HEK293 (cell line): ENCODE measurements at regions not wholly inside any gene's neighbourhood (a gene's known extent, or its start where the extent isn't known, plus 50 kb on each side); places are given as distances from the start of the nearest gene placed in this dataset.

ENCODE experiments used
- CTCF ChIA-PET: fragments of 350-600 bp; formaldehyde crosslinking; extraction: SDS; loops from one replicate; lab custom pipeline; 2021; ENCODE audit warnings: antibody characterized with exemption; lab: Yijun Ruan, JAX
- POLR2A ChIA-PET: fragments of 300-600 bp; formaldehyde crosslinking; extraction: SDS; loops from one replicate; lab custom pipeline; 2020; ENCODE audit warnings: antibody characterized with exemption, inconsistent platforms; lab: Yijun Ruan, JAX
- H3K27ac ChIP-seq: fragments of 200-500 bp; sonication (Bioruptor generic); 2 replicates; pipeline ENCODE4 v1.5.1; 2014; ENCODE audit warnings: low read depth, low read length, control low read depth, inconsistent platforms; ENCODE audit errors: extremely low read depth
- H3K36me3 ChIP-seq, 2 experiments: fragments of 200-500 bp in 1 of 2; sonication (Bioruptor generic) in 1 of 2; 1 replicate in 1 of 2; 2 replicates in 1 of 2; pipeline ENCODE4 v1.5.1; 2014 to 2017; ENCODE audit warnings: inconsistent platforms in 2 of 2, low read length in 2 of 2; ENCODE audit not compliant: control insufficient read depth in 2 of 2, insufficient read depth in 1 of 2
- H3K4me1 ChIP-seq: fragments of 200-500 bp; sonication (Bioruptor generic); 2 replicates; pipeline ENCODE4 v1.5.1; 2014; ENCODE audit warnings: mild to moderate bottlenecking, low read length, inconsistent platforms; ENCODE audit not compliant: control insufficient read depth, insufficient read depth
- H3K4me3 ChIP-seq: 2 replicates; pipeline ENCODE4 v1.5.1; 2011; ENCODE audit warnings: low read depth, mild to moderate bottlenecking, control low read depth, low read length, moderate library complexity
- H3K9me3 ChIP-seq: fragments of 200-500 bp; sonication (Bioruptor generic); 2 replicates; pipeline ENCODE4 v1.5.1; 2014; ENCODE audit warnings: low read depth, low read length, inconsistent platforms; ENCODE audit not compliant: control insufficient read depth, insufficient read depth
- ATF2 ChIP-seq: fragments of 450-650 bp; formaldehyde crosslinking; IDR thresholded peaks from 2 replicates; pipeline ENCODE4 v1.5.1; 2016; ENCODE audit warnings: missing biosample characterization, missing genetic modification characterization, low read depth
- CTCF ChIP-seq: fragments of 450-650 bp; formaldehyde crosslinking; IDR thresholded peaks from 2 replicates; pipeline ENCODE4 v1.5.1; 2016; ENCODE audit warnings: missing biosample characterization, missing genetic modification characterization
- EGR2 ChIP-seq: fragments of 450-650 bp; formaldehyde crosslinking; IDR thresholded peaks from 2 replicates; pipeline ENCODE4 v1.5.1; 2016; ENCODE audit warnings: low read depth, missing biosample characterization, missing genetic modification characterization
- FEZF1 ChIP-seq: fragments of 450-650 bp; formaldehyde crosslinking; IDR thresholded peaks from 2 replicates; pipeline ENCODE4 v1.5.1; 2016; ENCODE audit warnings: missing biosample characterization, missing genetic modification characterization
- REST ChIP-seq: fragments of 450-650 bp; formaldehyde crosslinking; IDR thresholded peaks from 2 replicates; pipeline ENCODE4 v1.5.1; 2016; ENCODE audit warnings: missing biosample characterization, missing genetic modification characterization
- TCF7L2 ChIP-seq: IDR thresholded peaks from 2 replicates; pipeline ENCODE4 v1.6.1; 2011; ENCODE audit warnings: low read depth, mild to moderate bottlenecking, inconsistent platforms, low read length, moderate library complexity, borderline replicate concordance
- ZBTB26 ChIP-seq: fragments of 450-650 bp; formaldehyde crosslinking; optimal IDR thresholded peaks from 2 replicates; pipeline ENCODE3; 2016; ENCODE audit warnings: missing biosample characterization, mild to moderate bottlenecking, missing genetic modification characterization
- ZNF132 ChIP-seq: fragments of 450-650 bp; formaldehyde crosslinking; IDR thresholded peaks from 2 replicates; pipeline ENCODE4 v1.5.1; 2017; ENCODE audit warnings: missing biosample characterization, missing genetic modification characterization, borderline replicate concordance
- ZNF248 ChIP-seq: fragments of 450-650 bp; formaldehyde crosslinking; IDR thresholded peaks from 2 replicates; pipeline ENCODE4 v1.5.1; 2017; ENCODE audit warnings: missing biosample characterization, missing genetic modification characterization
- ZNF362 ChIP-seq: fragments of 450-650 bp; formaldehyde crosslinking; IDR thresholded peaks from 2 replicates; pipeline ENCODE4 v1.5.1; 2016; ENCODE audit warnings: missing biosample characterization, missing genetic modification characterization
- ZNF843 ChIP-seq: fragments of 450-650 bp; formaldehyde crosslinking; IDR thresholded peaks from 2 replicates; pipeline ENCODE4 v1.5.1; 2016; ENCODE audit warnings: missing biosample characterization, missing genetic modification characterization

GRCh38 chr1:99570486-99571089 is 75.3 kb upstream of the PALMD start (continued):
- TF ChIP-seq ZNF132 (tag by site-specific recombination) (no peak), REST (tag by site-specific recombination) (no peak), EGR2 (no peak), ZNF248 (tag by site-specific recombination) (no peak), ZNF362 (no peak), ZBTB26 (no peak)

- ChIA-PET POLR2A (no interaction called here), CTCF (interaction anchor here (0.8 kb wide), 1 partner anchor 114 kb away, joined by 3 read pairs; no protein-coding TSS in a partner anchor)
- TF ChIP-seq TCF7L2 (peak; percentile 74; the same call in 1 of the 2 replicates), ZNF843 (tag by site-specific recombination) (peak; percentile 67; the same call in 1 of the 2 replicates), ATF2 (0 out of 2 replicates have a peak, but pooled peaks have one; percentile 27), FEZF1 (tag by site-specific recombination) (peak; percentile 60), CTCF (no peak)
- H3K9me3 ChIP-seq = no peaks in the 10 kb centered on the region
- no peaks in the 10 kb centered on the region for H3K36me3 ChIP-seq
- no peak overlapping the region for H3K4me3 ChIP-seq
- H3K4me1 ChIP-seq = no peaks in the 10 kb centered on the region
- no peak overlapping the region for H3K27ac ChIP-seq
Measured at GRCh38 chr1:99571092-99571734, 74.7 kb upstream of the PALMD start.
